Mesendoderm (in vitro differentiated cells): ENCODE measurements at regions not wholly inside any gene's neighbourhood (a gene's known extent, or its start where the extent isn't known, plus 50 kb on each side); places are given as distances from the start of the nearest gene placed in this dataset.

Experiments
- DNase-seq: peaks from one replicate; pipeline ENCODE4 v3.0.0; 2013
- H2AK5ac ChIP-seq: 2 replicates; pipeline ENCODE4 v1.6.1; 2013; ENCODE audit warnings: low read length, inconsistent platforms
- H2BK120ac ChIP-seq: 2 replicates; pipeline ENCODE4 v1.6.1; 2013; ENCODE audit warnings: low read depth, mild to moderate bottlenecking, low read length, moderate library complexity, mixed read lengths
- H2BK15ac ChIP-seq: replicated peaks from 2 replicates; pipeline ENCODE4 v1.6.1; 2013; ENCODE audit warnings: low read depth, mild to moderate bottlenecking, moderate library complexity
- H2BK5ac ChIP-seq: 2 replicates; pipeline ENCODE4 v1.6.1; 2013; ENCODE audit warnings: low read length, inconsistent platforms
- H3K18ac ChIP-seq: 2 replicates; pipeline ENCODE4 v1.6.1; 2013; ENCODE audit warnings: mild to moderate bottlenecking, low read length, mixed read lengths
- H3K23ac ChIP-seq: one replicate; pipeline ENCODE4 v1.6.1; 2013; ENCODE audit warnings: low read length
- H3K27ac ChIP-seq: 2 replicates; pipeline ENCODE4 v1.5.1; 2013; ENCODE audit warnings: low read depth, mild to moderate bottlenecking, inconsistent platforms, low read length, moderate library complexity
- H3K27me3 ChIP-seq: 2 replicates; pipeline ENCODE4 v1.6.1; 2013; ENCODE audit warnings: low read length, control low read depth, mild to moderate bottlenecking, inconsistent platforms; ENCODE audit not compliant: insufficient read depth, poor library complexity
- H3K36me3 ChIP-seq: 2 replicates; pipeline ENCODE4 v1.6.1; 2013; ENCODE audit warnings: low read length, inconsistent platforms; ENCODE audit not compliant: control insufficient read depth, insufficient read depth
- H3K4ac ChIP-seq: one replicate; pipeline ENCODE4 v1.6.1; 2013; ENCODE audit warnings: low read depth, mild to moderate bottlenecking, low read length, moderate library complexity
- H3K4me1 ChIP-seq: 2 replicates; pipeline ENCODE4 v1.6.1; 2013; ENCODE audit warnings: low read depth, low read length, inconsistent platforms; ENCODE audit not compliant: control insufficient read depth
- H3K4me2 ChIP-seq: 2 replicates; pipeline ENCODE4 v1.6.1; 2013; ENCODE audit warnings: low read length
- H3K4me3 ChIP-seq: 2 replicates; pipeline ENCODE4 v1.5.1; 2013; ENCODE audit warnings: mild to moderate bottlenecking, low read length
- H3K56ac ChIP-seq: one replicate; pipeline ENCODE4 v1.6.1; 2013; ENCODE audit warnings: low read length
- H3K79me1 ChIP-seq: 2 replicates; pipeline ENCODE4 v1.6.1; 2013; ENCODE audit warnings: low read length, inconsistent platforms
- H3K79me2 ChIP-seq: 2 replicates; pipeline ENCODE4 v1.6.1; 2013; ENCODE audit warnings: mild to moderate bottlenecking, low read length; ENCODE audit not compliant: control insufficient read depth, insufficient read depth
- H3K9ac ChIP-seq: 2 replicates; pipeline ENCODE4 v1.6.1; 2013; ENCODE audit warnings: low read length, inconsistent platforms
- H4K5ac ChIP-seq: one replicate; pipeline ENCODE4 v1.6.1; 2013; ENCODE audit warnings: low read length
- H4K8ac ChIP-seq: one replicate; pipeline ENCODE4 v1.6.1; 2013; ENCODE audit warnings: low read depth, mild to moderate bottlenecking, control low read depth, low read length, moderate library complexity
- WGBS: extraction: QIAGEN DNeasy Blood & Tissue Kit; methylation state at CpG from one replicate; pipeline ENCODE4 v1.1.7; 2013; ENCODE audit warnings: low lambda C conversion rate, missing lambda C conversion rate; ENCODE audit not compliant: insufficient coverage; ENCODE audit errors: extremely low coverage; 5-methylcytosine and 5-hydroxymethylcytosine counted together

DNA sequence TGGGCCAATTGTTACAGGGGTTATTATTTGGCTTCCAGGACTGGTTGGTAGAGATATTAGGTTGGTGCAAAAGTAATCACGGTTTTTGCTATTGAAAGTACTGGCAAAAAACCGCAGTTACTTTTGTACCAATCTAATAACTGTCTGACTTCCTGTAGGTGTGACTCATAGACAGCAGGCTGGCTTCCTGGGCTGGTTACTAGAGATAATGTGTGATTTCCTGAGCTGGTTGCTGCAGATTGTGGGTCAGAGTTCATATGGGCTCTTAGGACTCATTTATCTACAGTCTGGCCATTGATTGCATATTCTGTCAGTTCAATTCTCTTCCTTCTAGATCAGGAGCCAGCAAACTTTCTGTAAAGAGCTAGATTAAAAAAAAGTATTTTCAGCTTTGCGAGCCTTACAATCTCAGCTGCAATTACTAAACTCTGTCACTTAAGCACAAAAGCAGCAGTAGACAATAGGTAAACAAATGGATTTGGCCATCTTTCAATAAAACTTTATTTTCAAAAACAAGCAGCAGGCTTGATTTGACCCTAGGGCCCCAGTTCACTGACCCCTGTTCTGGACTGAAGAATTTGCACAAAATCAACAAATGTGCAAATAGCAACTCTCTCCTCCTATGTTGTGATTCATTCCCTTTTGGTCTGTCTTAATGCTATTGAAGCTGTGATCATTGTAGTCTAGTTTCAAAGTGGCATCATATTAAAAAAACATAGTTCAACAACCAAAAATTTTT lies 50.8 kb upstream of the BOD1L1 start:
- no CpG with 5 or more reads among the region's 3 CpGs for WGBS
- Histone ChIP-seq H3K18ac (no peak overlapping the region), H3K4ac (no peak overlapping the region), H4K5ac (no peak overlapping the region), H3K4me2 (no peak overlapping the region), H3K79me2 (no peaks in the 10 kb centered on the region), H3K36me3 (no peaks in the 10 kb centered on the region), H2AK5ac (no peak overlapping the region), H3K4me3 (no peak overlapping the region), H3K23ac (no peak overlapping the region), H4K8ac (no peak overlapping the region), H2BK5ac (no peak overlapping the region), H3K27me3 (no peaks in the 10 kb centered on the region), H2BK120ac (no peak overlapping the region), H3K27ac (no peak overlapping the region), H3K9ac (no peak overlapping the region), H3K4me1 (no peaks in the 10 kb centered on the region), H3K79me1 (no peaks in the 10 kb centered on the region), H3K56ac (no peak overlapping the region), H2BK15ac (no peak overlapping the region)
- no peak for DNase-seq

DNA sequence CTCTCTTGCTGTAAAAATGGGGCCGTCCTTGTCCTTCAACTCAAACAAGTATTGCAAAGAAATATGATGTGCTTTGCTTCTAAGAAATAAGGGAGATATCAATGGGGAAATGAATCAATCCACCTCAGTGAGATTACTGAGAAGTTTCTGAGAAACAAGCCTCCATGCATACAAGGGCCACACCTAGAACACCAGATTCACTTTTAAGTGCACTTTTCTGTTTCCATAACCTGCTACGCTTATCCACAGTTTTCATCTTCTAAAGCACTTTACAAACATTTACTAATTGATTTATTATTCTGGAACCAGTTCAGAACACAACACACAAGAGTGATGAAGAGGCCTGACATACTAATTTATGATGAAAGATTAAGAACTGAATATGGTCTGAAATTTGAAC lies 54.0 kb upstream of the BOD1L1 start:
- no CpG with 5 or more reads among the region's 2 CpGs for WGBS
- no peak overlapping the region for H4K5ac ChIP-seq

DNA sequence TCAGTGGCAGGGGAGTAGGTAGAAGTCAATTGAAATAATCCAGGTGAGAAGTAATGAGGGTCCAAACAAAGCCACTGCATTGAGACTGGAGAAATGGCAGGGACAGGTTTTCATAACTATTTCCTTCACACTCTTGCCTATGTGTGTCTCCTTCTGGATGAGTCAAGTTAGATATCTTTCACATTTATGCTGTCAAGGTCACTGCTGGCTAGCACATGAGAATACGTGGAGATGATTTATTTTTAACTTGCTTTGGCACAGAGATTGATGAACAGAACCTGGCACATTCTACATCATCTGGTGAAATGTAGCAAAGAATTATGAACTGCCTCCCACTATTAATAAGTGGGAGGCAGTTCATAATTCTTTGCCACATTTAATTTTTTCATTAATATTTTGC lies 66.7 kb upstream of the BOD1L1 start:
- Histone ChIP-seq H3K9ac (no peak overlapping the region), H3K18ac (no peak overlapping the region), H2BK5ac (no peak overlapping the region), H3K4me1 (no peaks in the 10 kb centered on the region), H3K79me1 (no peaks in the 10 kb centered on the region), H3K27me3 (no peaks in the 10 kb centered on the region), H3K79me2 (no peaks in the 10 kb centered on the region), H3K36me3 (no peaks in the 10 kb centered on the region), H3K23ac (no peak overlapping the region), H4K5ac (no peak overlapping the region), H2AK5ac (no peak overlapping the region), H3K27ac (no peak overlapping the region), H3K4me3 (no peak overlapping the region), H3K4ac (no peak overlapping the region), H2BK120ac (no peak overlapping the region), H3K56ac (no peak overlapping the region), H3K4me2 (no peak overlapping the region), H2BK15ac (no peak overlapping the region), H4K8ac (no peak overlapping the region)
- WGBS: no CpG with 5 or more reads among the region's 1 CpG
- no peak for DNase-seq

More for the DNA sequence above, 54.0 kb upstream of the BOD1L1 start:
- Histone ChIP-seq H2BK120ac (no peak overlapping the region), H3K18ac (no peak overlapping the region), H3K9ac (no peak overlapping the region), H3K27me3 (no peaks in the 10 kb centered on the region), H3K79me1 (no peaks in the 10 kb centered on the region), H3K23ac (no peak overlapping the region), H3K36me3 (no peaks in the 10 kb centered on the region), H3K4me2 (no peak overlapping the region), H3K4ac (no peak overlapping the region), H4K8ac (no peak overlapping the region), H3K27ac (no peak overlapping the region), H3K79me2 (no peaks in the 10 kb centered on the region), H2AK5ac (no peak overlapping the region), H3K56ac (no peak overlapping the region), H2BK15ac (no peak overlapping the region), H3K4me1 (no peaks in the 10 kb centered on the region), H3K4me3 (no peak overlapping the region), H2BK5ac (no peak overlapping the region)
- no peak for DNase-seq

DNA sequence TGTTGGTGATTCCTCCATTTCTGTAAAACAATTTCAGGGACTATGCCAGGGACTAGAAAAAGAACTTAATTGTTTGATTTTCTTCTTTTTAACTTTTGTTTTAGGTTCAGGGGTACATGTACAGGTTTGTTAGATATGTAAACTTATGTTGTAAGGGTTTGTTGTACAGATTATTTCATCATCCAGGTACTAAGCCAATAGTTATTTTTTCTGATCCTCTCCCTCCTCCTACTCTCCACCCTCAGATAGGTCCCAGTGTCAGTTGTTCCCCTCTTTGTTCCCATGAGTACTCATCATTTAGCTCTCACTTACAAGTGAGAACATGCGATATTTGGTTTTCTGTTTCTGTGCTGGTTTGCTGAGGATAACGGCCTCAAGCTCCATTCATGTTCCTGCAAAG lies 70.8 kb upstream of the BOD1L1 start:
- Histone ChIP-seq H3K79me1 (no peaks in the 10 kb centered on the region), H3K9ac (no peak overlapping the region), H3K36me3 (no peaks in the 10 kb centered on the region), H2BK5ac (no peak overlapping the region), H3K4me1 (no peaks in the 10 kb centered on the region), H3K27me3 (no peaks in the 10 kb centered on the region), H3K79me2 (no peaks in the 10 kb centered on the region), H3K18ac (no peak overlapping the region), H3K27ac (no peak overlapping the region), H3K4me3 (no peak overlapping the region), H3K4ac (no peak overlapping the region), H3K4me2 (no peak overlapping the region), H2AK5ac (no peak overlapping the region), H2BK120ac (no peak overlapping the region), H4K5ac (no peak overlapping the region), H3K23ac (no peak overlapping the region), H4K8ac (no peak overlapping the region), H2BK15ac (no peak overlapping the region), H3K56ac (no peak overlapping the region)
- WGBS: no CpG with 5 or more reads among the region's 2 CpGs
- DNase-seq: no peak

DNA sequence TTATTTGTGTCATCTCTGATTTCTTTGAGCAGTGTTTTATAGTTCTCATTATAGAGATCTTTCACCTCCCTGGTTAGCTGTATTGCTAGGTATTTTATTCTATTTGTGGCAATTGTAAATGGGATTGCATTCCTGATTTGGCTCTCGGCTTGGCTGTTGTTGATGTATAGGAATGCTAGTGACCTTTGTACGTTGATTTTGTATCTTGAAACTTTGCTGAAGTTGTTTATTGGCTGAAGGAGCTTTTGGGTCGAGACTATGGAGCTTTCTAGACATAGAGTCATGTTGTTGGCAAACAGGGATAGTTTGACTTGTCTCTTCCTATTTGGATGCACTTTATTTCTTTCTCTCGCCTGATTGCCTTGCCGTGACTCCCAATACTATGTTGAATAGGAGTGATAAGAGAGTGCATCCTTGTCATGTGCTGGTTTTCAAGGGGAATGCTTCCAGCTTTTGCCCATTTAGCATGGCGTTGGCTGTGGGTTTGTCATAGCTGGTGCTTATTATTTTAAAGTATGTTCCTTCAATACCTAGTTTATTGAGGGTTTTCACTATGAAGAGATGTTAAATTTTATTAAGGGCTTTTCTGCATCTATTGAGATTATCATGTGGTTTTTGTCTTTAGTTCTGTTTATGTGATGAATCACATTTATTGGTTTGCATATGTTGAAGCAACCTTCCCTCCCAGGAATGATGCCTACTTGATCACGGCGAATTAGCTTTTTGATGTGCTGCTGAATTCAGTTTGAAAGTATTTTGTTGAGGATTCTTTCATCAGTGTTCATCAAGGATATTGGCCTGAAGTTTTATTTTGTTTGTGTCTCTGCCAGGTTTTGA lies 72.7 kb upstream of the BOD1L1 start:
- Histone ChIP-seq H3K27ac (no peak overlapping the region), H2BK15ac (no peak overlapping the region), H3K9ac (no peak overlapping the region), H3K79me1 (no peaks in the 10 kb centered on the region), H3K18ac (no peak overlapping the region), H3K4me1 (no peaks in the 10 kb centered on the region), H3K4ac (no peak overlapping the region), H3K79me2 (no peaks in the 10 kb centered on the region), H2BK120ac (no peak overlapping the region), H3K56ac (no peak overlapping the region), H3K4me2 (no peak overlapping the region), H3K36me3 (no peaks in the 10 kb centered on the region), H4K8ac (no peak overlapping the region), H2BK5ac (no peak overlapping the region), H4K5ac (no peak overlapping the region), H3K4me3 (no peak overlapping the region), H2AK5ac (no peak overlapping the region), H3K23ac (no peak overlapping the region), H3K27me3 (no peaks in the 10 kb centered on the region)
- DNase-seq: no peak
- no CpG with 5 or more reads among the region's 8 CpGs for WGBS
